ENCODE measurements at regions not wholly inside any gene's neighbourhood (a gene's known extent, or its start where the extent isn't known, plus 50 kb on each side); places are given as distances from the start of the nearest gene placed in this dataset.
A peak's percentile ranks its signal among the peaks of the same experiment; 100 is the strongest.

DNA sequence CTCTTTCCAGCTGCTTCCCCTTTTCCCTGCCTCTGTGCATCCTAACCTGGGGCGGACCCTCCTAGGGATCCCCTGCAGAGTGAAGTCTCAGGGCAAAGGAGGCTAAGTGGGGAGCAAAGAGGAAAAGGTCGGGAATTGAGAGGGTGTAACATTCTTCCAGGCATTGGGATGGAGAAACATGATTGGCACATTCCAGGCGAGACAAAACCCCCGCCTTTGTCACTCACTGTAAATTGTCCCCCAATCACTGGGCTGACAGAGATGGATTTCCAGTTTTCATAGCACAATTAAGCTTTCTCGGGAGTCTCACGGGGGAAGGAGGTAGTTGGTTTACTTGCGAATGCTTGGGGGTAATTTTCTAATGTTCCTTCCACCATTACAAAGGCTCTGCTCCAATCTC, 74.9 kb downstream of the MIAT start:
- Histone ChIP-seq H3K27me3 (ENCODE audit: low read depth) (no peaks in the 10 kb centered on the region), H3K4me1 (no peaks in the 10 kb centered on the region), H3K9me3 (no peaks in the 10 kb centered on the region), H3K36me3 (replicated peaks) (no peaks in the 10 kb centered on the region), H3K4me3 (no peak overlapping the region)
- DNase-seq (ENCODE audit: low spot score in 2 of 2), result no peak
- in situ Hi-C loops (cut with MboI; ENCODE audit: low sequenced_read_pairs), result no loop called here

DNA sequence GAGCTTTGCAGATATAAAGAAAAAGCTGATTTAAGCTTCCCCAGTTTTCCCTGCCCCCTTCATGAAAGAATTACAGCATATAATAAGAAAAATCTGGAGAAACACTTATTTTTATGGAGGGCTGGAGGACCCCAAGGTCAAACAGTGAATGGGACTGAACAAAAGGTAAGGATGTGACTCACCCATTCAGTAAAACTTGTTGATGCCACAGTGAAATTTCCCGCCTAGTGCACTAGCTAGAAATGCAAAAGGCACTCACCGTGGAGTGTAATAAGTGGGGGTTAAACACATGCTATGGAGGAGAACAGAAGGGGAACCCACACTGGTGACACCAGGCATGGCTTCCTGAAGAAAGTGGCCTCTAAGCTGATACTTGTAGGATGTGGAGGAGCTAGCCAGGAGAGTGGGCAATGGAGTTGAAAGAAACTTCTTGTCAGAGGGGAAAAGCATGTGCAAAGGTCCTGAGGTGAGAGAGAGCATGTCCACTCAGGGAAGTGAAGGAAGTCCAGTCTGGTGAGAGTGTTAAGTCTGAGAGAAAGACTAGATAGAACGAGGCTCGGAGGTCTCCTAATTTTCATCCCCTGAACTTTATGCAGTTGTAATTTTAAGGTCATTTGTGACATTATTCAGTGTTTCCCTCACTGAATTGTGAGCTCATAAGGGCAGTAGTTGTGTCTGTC, 77.1 kb downstream of the MIAT start:
- in situ Hi-C loops (cut with MboI; ENCODE audit: low sequenced_read_pairs), result no loop called here
- Histone ChIP-seq H3K27me3 (ENCODE audit: low read depth) (no peaks in the 10 kb centered on the region), H3K4me3 (no peak overlapping the region), H3K4me1 (no peaks in the 10 kb centered on the region), H3K36me3 (replicated peaks) (no peaks in the 10 kb centered on the region), H3K9me3 (no peaks in the 10 kb centered on the region)
- DNase-seq (ENCODE audit: low spot score in 2 of 2), result peak in 1 of 2 experiments; percentile 6

DNA sequence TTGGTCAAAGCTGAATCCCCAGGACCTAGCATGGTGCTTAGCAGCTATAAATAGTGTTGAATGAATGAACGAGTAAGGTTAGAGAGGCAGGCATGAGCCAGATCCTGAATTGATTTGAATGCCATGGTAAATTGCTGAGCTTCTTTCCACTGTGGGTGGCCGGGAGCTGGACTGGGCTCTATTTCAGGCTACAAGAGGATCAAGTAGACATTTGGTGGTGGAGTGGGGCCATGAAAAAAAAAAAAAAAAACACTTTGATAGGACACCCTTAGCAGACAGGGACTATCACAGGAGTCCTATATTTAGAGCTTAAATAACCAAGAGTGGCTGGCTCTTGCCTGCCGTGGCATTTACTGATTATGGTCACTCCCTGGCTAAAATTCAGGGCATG, 77.6 kb downstream of the MIAT start:
- H3K4me3 ChIP-seq, result no peak overlapping the region
- in situ Hi-C loops (cut with MboI; ENCODE audit: low sequenced_read_pairs), result no loop called here

DNA sequence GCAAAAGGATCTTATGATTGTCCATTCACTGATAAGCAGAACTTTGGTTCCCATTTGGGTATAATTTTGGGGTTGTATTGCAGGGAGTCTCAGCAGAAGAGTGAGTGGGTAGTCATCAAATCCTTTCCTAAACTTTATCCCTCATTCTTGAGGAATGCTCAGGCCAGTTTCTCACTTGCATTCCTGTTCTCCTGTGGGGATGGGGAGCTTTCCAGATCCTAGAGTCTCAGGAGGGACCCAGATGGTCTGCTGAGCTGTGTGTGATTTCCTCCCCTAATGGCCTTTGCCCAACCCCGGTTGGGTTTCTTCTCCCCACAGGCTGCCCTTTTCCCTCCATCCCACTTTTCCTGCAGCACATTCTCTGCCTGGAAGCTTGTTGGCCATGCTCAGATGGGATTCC, 79.9 kb downstream of the MIAT start:
- in situ Hi-C loops (cut with MboI; ENCODE audit: low sequenced_read_pairs), result no loop called here
- no peak for DNase-seq (ENCODE audit: low spot score in 2 of 2)
- no peaks in the 10 kb centered on the region for H3K9me3 ChIP-seq
- no peak overlapping the region for H3K4me3 ChIP-seq
- H3K27me3 ChIP-seq (ENCODE audit: low read depth), result no peaks in the 10 kb centered on the region
- H3K36me3 ChIP-seq (replicated peaks), result no peaks in the 10 kb centered on the region
- H3K4me1 ChIP-seq, result no peaks in the 10 kb centered on the region

More for the DNA sequence above, 77.6 kb downstream of the MIAT start:
- DNase-seq (ENCODE audit: low spot score in 2 of 2), result no peak
- Histone ChIP-seq H3K9me3 (no peaks in the 10 kb centered on the region), H3K36me3 (replicated peaks) (no peaks in the 10 kb centered on the region), H3K4me1 (no peaks in the 10 kb centered on the region), H3K27me3 (ENCODE audit: low read depth) (no peaks in the 10 kb centered on the region)

DNA sequence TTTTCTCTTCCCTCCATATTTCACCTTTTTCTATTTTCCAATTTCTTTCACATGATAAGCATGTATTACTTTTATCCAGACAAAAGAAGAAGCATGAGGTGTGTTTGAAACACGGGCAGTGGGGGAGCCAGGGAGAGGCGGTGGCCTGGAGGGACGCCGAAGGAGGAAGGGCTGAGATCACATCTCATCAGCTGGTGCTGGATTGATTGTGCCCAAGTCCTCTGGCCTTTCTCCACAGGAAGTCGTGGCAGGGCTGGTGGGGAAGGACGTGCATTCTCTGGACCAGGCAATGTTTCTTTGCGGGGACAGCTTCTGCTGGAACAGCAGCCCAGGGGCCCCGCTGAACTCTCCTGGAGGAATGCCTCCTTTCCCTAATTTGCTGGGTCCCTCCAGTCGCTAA, 82.9 kb downstream of the MIAT start:
- Histone ChIP-seq H3K36me3 (replicated peaks) (no peaks in the 10 kb centered on the region), H3K9me3 (no peaks in the 10 kb centered on the region), H3K4me1 (no peaks in the 10 kb centered on the region), H3K27me3 (ENCODE audit: low read depth) (no peaks in the 10 kb centered on the region), H3K4me3 (no peak overlapping the region)
- no peak for DNase-seq (ENCODE audit: low spot score in 2 of 2)
- in situ Hi-C loops (cut with MboI; ENCODE audit: low sequenced_read_pairs), result no loop called here

DNA sequence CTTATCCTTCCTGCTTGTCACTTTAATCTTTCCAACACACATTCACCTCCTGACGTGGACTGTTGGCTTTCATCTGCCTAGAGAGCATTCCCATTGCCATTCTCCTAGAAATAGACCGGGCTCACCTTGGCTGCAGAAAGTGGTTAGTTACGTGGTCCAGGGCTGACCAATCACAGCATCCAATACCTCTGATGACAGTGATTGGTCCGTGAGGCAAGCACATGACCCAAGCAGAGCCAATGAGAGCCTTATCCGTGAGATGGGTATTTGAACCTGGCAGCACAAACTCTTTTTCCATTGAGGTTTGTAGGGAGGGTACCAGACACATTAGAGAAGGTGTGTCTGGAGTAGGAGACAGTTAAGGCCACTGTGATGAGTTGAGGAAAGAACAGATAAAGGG, 85.8 kb downstream of the MIAT start:
- H3K36me3 ChIP-seq (replicated peaks), result no peaks in the 10 kb centered on the region
- H3K9me3 ChIP-seq, result no peaks in the 10 kb centered on the region
- H3K4me1 ChIP-seq, result no peaks in the 10 kb centered on the region
- no peaks in the 10 kb centered on the region for H3K27me3 ChIP-seq (ENCODE audit: low read depth)
- in situ Hi-C loops (cut with MboI; ENCODE audit: low sequenced_read_pairs), result no loop called here
- H3K4me3 ChIP-seq, result no peak overlapping the region
- DNase-seq (ENCODE audit: low spot score in 2 of 2), result no peak

DNA sequence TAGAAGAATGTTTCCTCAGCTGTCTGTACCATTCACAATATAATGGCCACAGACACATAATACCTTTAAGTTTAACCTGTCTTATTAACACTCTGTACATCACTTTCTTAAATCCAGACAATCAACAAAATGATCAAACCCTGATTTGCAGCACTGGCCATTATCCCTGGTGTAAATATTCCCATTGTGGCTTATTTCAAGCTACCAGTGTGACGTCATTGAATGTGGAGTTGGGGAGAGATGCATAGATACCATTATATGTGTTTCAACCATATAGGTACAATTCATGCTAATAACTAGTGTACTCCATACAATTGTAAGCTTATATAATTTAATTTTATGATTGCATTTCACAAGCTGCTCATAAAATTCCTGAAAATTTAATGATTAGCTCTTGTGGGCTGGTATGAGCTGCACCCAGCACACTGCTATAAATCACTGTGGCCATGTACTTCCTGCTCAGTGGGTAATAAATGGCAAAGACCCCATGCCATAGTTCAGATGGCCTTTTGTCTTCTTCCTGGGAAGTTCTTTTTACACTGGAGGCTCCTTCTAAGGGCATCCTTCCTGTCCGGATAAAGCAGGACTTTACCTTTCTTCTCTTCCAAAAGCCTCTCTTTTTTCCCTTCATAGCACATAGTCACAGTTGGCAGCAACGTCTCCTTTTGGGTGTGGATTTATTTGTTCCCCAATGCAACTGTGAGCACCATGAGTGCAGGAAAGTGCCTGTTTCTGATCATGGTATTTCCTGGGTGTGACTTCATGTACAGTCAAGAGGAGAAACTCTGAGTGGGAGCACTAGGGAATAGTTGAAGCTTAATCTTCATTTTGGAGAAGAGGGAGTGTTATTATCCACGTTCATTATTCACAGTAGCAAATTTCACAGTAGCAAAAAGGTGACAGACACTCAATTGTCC, 87.8 kb downstream of the MIAT start:
- in situ Hi-C loops (cut with MboI; ENCODE audit: low sequenced_read_pairs), result no loop called here
- DNase-seq (ENCODE audit: low spot score in 2 of 2), result no peak
- no peaks in the 10 kb centered on the region for H3K36me3 ChIP-seq (replicated peaks)
- no peaks in the 10 kb centered on the region for H3K27me3 ChIP-seq (ENCODE audit: low read depth)
- no peak overlapping the region for H3K4me3 ChIP-seq
- no peaks in the 10 kb centered on the region for H3K4me1 ChIP-seq
- H3K9me3 ChIP-seq, result no peaks in the 10 kb centered on the region

DNA sequence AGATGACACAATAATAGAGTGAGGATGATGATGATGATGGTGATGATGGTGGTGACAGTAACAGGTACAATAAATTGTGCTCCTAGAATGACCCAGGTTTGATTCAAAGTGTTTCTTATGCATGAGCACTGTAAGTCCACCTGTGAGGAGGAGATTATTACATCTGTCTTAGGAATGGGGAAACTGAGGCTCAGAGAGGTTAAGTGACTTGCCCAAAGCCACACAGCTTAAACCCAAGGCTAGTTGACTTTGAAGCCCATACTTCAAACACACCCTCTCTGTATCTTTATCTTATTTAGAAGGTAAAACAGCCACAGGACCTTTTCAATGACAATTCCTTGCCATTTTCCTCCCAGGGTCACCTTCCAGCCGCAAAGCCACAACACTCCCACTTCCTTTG, 88.9 kb downstream of the MIAT start:
- H3K36me3 ChIP-seq (replicated peaks), result no peaks in the 10 kb centered on the region
- DNase-seq (ENCODE audit: low spot score in 2 of 2), result no peak
- peaks cover 8% of the 10 kb centered on the region for H3K4me1 ChIP-seq
- in situ Hi-C loops (cut with MboI; ENCODE audit: low sequenced_read_pairs), result no loop called here
- no peak overlapping the region for H3K4me3 ChIP-seq
- H3K9me3 ChIP-seq, result no peaks in the 10 kb centered on the region
- no peaks in the 10 kb centered on the region for H3K27me3 ChIP-seq (ENCODE audit: low read depth)

DNA sequence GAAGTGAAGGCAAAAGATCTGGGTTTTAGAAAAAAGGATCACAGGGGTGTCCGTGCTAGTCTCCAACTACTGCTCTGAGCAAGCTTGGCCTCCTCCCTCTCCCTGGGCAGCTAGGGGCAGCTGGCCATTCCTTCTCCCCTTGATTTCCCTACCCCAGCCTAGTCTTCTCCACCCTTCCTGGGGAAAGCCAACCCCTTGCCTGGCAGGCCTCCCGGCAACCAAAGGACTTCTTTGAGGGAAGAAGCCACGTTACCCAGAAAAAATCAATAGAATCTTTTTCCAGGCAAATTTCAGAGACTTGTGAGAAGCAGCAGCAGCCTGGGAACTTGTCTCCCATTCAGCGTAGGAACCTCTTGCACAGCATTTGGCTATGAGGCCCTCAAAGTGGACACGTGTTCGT, 91.5 kb downstream of the MIAT start:
- no peaks in the 10 kb centered on the region for H3K27me3 ChIP-seq (ENCODE audit: low read depth)
- peaks cover 16% of the 10 kb centered on the region for H3K4me1 ChIP-seq
- H3K36me3 ChIP-seq (replicated peaks), result no peaks in the 10 kb centered on the region
- no peaks in the 10 kb centered on the region for H3K9me3 ChIP-seq
- H3K4me3 ChIP-seq, result no peak overlapping the region
- in situ Hi-C loops (cut with MboI; ENCODE audit: low sequenced_read_pairs), result no loop called here
- DNase-seq (ENCODE audit: low spot score in 2 of 2), result no peak

DNA sequence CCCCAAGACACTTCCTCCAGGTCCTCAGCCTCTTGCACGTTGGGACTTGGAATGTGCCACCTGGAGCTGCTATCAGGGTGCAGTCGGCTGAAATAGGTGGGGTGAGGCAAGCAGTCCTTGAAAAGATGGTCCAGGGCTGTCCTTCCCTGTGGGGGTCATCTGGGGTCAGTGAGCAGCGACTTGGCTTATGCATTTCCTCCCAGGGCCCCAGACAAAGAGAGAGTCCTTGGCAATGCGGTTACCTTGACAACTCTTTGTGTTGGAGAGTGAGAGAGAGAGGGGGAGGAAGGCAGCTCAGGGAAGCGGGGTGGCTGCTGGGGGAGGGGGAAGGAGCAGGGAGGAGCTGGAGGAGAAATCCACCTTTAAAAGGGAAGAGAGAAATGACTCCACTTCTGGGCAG, 93.8 kb downstream of the MIAT start:
- in situ Hi-C loops (cut with MboI; ENCODE audit: low sequenced_read_pairs), result loop anchor here (10.0 kb wide), 2 partner anchors 1054 to 1254 kb away; partner anchors contain the start of gene MN1
- Histone ChIP-seq H3K9me3 (no peaks in the 10 kb centered on the region), H3K36me3 (replicated peaks) (no peaks in the 10 kb centered on the region), H3K4me1 (peaks cover 16% of the 10 kb centered on the region), H3K4me3 (no peak overlapping the region), H3K27me3 (ENCODE audit: low read depth) (no peaks in the 10 kb centered on the region)
- DNase-seq (ENCODE audit: low spot score in 2 of 2), result peak; percentile 94 to 95

DNA sequence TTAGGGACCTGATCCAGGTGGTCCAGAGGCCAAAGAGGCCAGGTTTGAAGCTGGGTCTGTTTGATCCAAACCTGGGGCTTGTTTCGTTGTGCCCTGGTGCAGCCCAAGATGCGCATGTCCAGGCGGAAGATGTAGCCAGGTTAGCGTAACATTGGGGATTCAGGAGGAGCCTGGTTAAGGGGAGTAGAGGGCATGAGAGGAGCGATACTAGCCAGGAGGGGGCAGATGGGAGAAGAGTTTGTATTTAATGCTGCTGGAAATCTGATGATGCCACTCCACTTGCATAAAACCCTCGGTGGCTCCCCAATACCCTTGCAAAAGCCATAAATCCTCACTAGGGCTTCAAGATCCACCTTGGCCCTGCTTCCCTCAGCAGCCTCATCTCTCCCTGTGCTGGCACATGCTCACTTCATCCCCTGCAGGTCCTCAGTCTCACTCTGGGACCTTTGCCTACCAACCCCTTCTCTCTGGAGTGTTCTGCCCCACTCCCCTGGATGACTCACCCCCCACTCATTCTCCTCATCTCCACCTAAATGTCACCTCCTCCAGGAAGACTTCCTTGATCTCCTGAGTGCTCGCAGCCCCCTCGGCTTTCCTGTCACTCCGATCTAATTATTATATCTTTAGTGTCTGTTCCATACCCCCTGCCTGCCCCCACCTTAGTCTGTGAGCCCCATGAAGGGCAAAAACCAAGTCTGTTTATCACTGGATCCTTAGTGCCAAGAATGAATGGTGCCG, 95.9 kb downstream of the MIAT start:
- no peaks in the 10 kb centered on the region for H3K9me3 ChIP-seq
- no peak for DNase-seq (ENCODE audit: low spot score in 2 of 2)
- H3K36me3 ChIP-seq (replicated peaks), result no peaks in the 10 kb centered on the region
- H3K4me3 ChIP-seq, result no peak overlapping the region
- H3K27me3 ChIP-seq (ENCODE audit: low read depth), result no peaks in the 10 kb centered on the region
- in situ Hi-C loops (cut with MboI; ENCODE audit: low sequenced_read_pairs), result loop anchor here (10.0 kb wide), 2 partner anchors 1052 to 1252 kb away; partner anchors contain the start of gene MN1
- peaks cover 16% of the 10 kb centered on the region for H3K4me1 ChIP-seq

DNA sequence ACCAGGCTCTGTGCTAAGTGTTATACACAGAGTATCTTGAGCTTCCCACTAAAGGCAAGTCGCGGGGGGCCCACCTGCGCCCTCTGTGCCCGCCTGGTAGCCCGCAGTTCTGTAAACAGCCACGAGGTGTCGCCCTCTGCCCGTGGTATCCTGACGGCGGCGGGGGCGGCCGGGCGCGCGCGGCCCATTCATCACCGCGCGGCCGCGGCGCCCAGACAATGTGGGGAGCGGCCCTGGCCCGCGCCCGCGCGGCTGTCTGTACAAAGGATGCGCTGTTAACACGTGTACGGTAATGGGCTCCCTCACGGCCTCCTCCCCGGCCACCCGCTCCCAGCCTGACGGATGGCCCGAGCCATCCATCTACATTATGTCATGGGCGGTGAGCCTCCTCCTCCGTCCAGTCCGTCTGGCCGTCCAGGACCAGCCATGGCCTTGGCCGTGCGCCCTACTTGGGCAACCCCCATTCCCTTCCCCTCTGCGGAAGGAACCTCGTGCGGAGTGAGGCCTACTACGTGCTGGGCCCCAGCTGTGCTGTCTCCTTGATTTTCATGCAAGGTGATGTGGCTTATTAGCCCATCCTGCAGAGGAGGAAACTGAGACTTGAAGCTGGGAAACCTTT, 99.4 kb downstream of the MIAT start:
- in situ Hi-C loops (cut with MboI; ENCODE audit: low sequenced_read_pairs), result loop anchor here (10.0 kb wide), 2 partner anchors 1048 to 1248 kb away; partner anchors contain the start of gene MN1
- H3K4me1 ChIP-seq, result peaks cover 4% of the 10 kb centered on the region
- H3K9me3 ChIP-seq, result no peaks in the 10 kb centered on the region
- no peaks in the 10 kb centered on the region for H3K27me3 ChIP-seq (ENCODE audit: low read depth)
- peak overlapping the region; percentile 11 for H3K4me3 ChIP-seq
- H3K36me3 ChIP-seq (replicated peaks), result no peaks in the 10 kb centered on the region
- DNase-seq (ENCODE audit: low spot score in 2 of 2), result peak; percentile 51 to 88

DNA sequence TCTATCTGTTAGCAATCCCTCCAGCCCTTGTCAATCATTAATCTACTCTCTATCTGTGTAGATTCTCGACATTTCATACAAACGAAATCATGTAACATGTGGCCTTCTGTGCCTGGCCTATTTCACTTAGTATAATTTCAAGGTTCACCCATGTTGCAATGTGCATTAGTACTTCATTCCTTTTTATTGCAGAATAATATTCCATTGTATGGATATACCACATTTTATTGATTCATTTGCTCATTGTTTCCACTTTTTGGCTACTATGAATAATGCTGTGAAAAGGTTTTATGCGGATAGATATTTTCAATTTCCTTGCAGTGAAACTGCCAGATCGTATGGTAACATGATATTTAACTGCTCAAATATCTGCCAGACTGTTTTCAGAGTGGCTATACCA, 100.1 kb downstream of the MIAT start:
- Histone ChIP-seq H3K27me3 (ENCODE audit: low read depth) (no peaks in the 10 kb centered on the region), H3K36me3 (replicated peaks) (no peaks in the 10 kb centered on the region), H3K4me3 (no peak overlapping the region), H3K9me3 (no peaks in the 10 kb centered on the region), H3K4me1 (no peaks in the 10 kb centered on the region; the same call in 1 of the 2 replicates)
- in situ Hi-C loops (cut with MboI; ENCODE audit: low sequenced_read_pairs), result loop anchor here (10.0 kb wide), 2 partner anchors 1047 to 1247 kb away; partner anchors contain the start of gene MN1
- DNase-seq (ENCODE audit: low spot score in 2 of 2), result no peak
